HCT116 (cell line): ENCODE measurements at regions not wholly inside any gene's neighbourhood (a gene's known extent, or its start where the extent isn't known, plus 50 kb on each side); places are given as distances from the start of the nearest gene placed in this dataset.

Source experiments
- ATAC-seq: fragments of 200-7000 bp; cut with Tn5 transposase; 2 replicates; pipeline ENCODE4 v1.9.1; 2020; ENCODE audit warnings: mild to moderate bottlenecking, moderate library complexity
- BruUV-seq: library from RNA; stranded (reverse); fragments of 400-500 nt; replicated peaks from 2 replicates; lab custom pipeline; 2021; lab: Mats Ljungman, UMichigan
- CTCF ChIA-PET: fragments of 300-600 bp; sonication (Branson Sonifier 250); formaldehyde crosslinking; loops from one replicate; lab custom pipeline; 2021; ENCODE audit warnings: antibody characterized with exemption; lab: Charles Lee
- POLR2A ChIA-PET: fragments of 300-600, 350-600 bp; sonication (Branson Sonifier 250); formaldehyde crosslinking; loops from one replicate; lab custom pipeline; 2021; ENCODE audit warnings: antibody characterized with exemption; lab: Charles Lee
- RAD21 ChIA-PET, 2 experiments: fragments of 300-600 bp; sonication (Branson Sonifier 250); formaldehyde crosslinking; loops; one replicate each; lab custom pipeline; 2023; ENCODE audit warnings: low total read pairs in 2 of 2; ENCODE audit not compliant: uncharacterized antibody in 2 of 2, unreplicated experiment in 2 of 2, low non-redundant PET in 1 of 2; lab: Charles Lee
- DNase-seq: peaks from one replicate; pipeline ENCODE4 v3.0.0-alpha.2; 2010; ENCODE audit warnings: low read depth, low spot score
- H2AFZ ChIP-seq: fragments of 200-600 bp; shearing (Covaris generic), sonication (generic); 2 replicates; pipeline ENCODE4 v1.6.1; 2017; ENCODE audit warnings: low read depth, mixed run types, mixed read lengths, antibody characterized with exemption, low read length; ENCODE audit not compliant: poor library complexity, severe bottlenecking
- H3K27ac ChIP-seq: 2 replicates; pipeline ENCODE4 v1.5.1; 2012; ENCODE audit warnings: low read depth, low read length
- H3K27me3 ChIP-seq: fragments of 200-600 bp; sonication (generic); 2 replicates; pipeline ENCODE4 v1.6.1; 2016; ENCODE audit warnings: mixed run types, low read length, mixed read lengths; ENCODE audit not compliant: insufficient read depth
- H3K36me3 ChIP-seq, 2 experiments: fragments of 200-500 bp in 1 of 2; fragments of 200-600 bp in 1 of 2; sonication (Bioruptor generic) in 1 of 2; sonication (generic) in 1 of 2; 2 replicates each; pipeline versions ENCODE4 v1.5.1 to v1.6.1; 2014 to 2016; ENCODE audit warnings: low read length in 2 of 2, inconsistent platforms in 1 of 2, mixed read lengths in 1 of 2, mixed run types in 1 of 2; ENCODE audit not compliant: insufficient read depth in 2 of 2, control insufficient read depth in 1 of 2
- H3K4me1 ChIP-seq, 2 experiments: fragments of 200-600 bp in 1 of 2; sonication (generic) in 1 of 2; 2 replicates each; pipeline versions ENCODE4 v1.5.1 to v1.6.1; 2012 to 2017; ENCODE audit warnings: low read length in 2 of 2, inconsistent platforms in 1 of 2, mild to moderate bottlenecking in 1 of 2, mixed read lengths in 1 of 2, mixed run types in 1 of 2, moderate library complexity in 1 of 2; ENCODE audit not compliant: insufficient read depth in 2 of 2, control insufficient read depth in 1 of 2
- H3K4me2 ChIP-seq: fragments of 200-600 bp; sonication (generic); 2 replicates; pipeline ENCODE4 v1.6.1; 2017; ENCODE audit warnings: mixed run types, low read length, mixed read lengths
- H3K4me3 ChIP-seq, 2 experiments: fragments of 200-600 bp in 1 of 2; sonication (generic) in 1 of 2; replicated peaks in 1 of 2; 2 replicates each; pipeline ENCODE4 v1.5.1; 2011 to 2016; ENCODE audit warnings: low read length in 2 of 2, control low read depth in 1 of 2, low read depth in 1 of 2, mild to moderate bottlenecking in 1 of 2, mixed read lengths in 1 of 2, mixed run types in 1 of 2
- H3K79me2 ChIP-seq: fragments of 200-600 bp; sonication (generic); 2 replicates; pipeline ENCODE4 v1.6.1; 2017; ENCODE audit warnings: mild to moderate bottlenecking, mixed run types, low read length, moderate library complexity, mixed read lengths; ENCODE audit not compliant: insufficient read depth
- H3K9ac ChIP-seq: fragments of 200-600 bp; sonication (generic); 2 replicates; pipeline ENCODE4 v1.6.1; 2016; ENCODE audit warnings: low read length, mixed read lengths
- H3K9me2 ChIP-seq: fragments of 200-600 bp; sonication (generic), shearing (Covaris generic); 2 replicates; pipeline ENCODE4 v1.6.1; 2017; ENCODE audit warnings: mixed run types, mild to moderate bottlenecking, moderate library complexity; ENCODE audit not compliant: insufficient read depth
- H3K9me3 ChIP-seq, 2 experiments: fragments of 200-500 bp in 1 of 2; fragments of 200-600 bp in 1 of 2; sonication (Bioruptor generic) in 1 of 2; sonication (generic) in 1 of 2; 2 replicates each; pipeline ENCODE4 v1.6.1; 2014 to 2017; ENCODE audit warnings: low read length in 2 of 2, mixed read lengths in 2 of 2, inconsistent platforms in 1 of 2, low read depth in 1 of 2, mild to moderate bottlenecking in 1 of 2, mixed run types in 1 of 2, moderate library complexity in 1 of 2; ENCODE audit not compliant: control insufficient read depth in 1 of 2, insufficient read depth in 1 of 2
- H4K20me1 ChIP-seq: fragments of 200-600 bp; sonication (generic), shearing (Covaris generic); 2 replicates; pipeline ENCODE4 v1.6.1; 2017; ENCODE audit warnings: mixed run types, mild to moderate bottlenecking, moderate library complexity; ENCODE audit not compliant: insufficient read depth
- CBX3 ChIP-seq: IDR thresholded peaks from 2 replicates; pipeline ENCODE4 v1.6.1; 2012; ENCODE audit warnings: low read depth
- CEBPB ChIP-seq: IDR thresholded peaks from 2 replicates; pipeline ENCODE4 v1.6.1; 2012; ENCODE audit warnings: low read depth
- EGR1 ChIP-seq: IDR thresholded peaks from 2 replicates; pipeline ENCODE4 v1.6.1; 2012; ENCODE audit warnings: low read depth
- ELF1 ChIP-seq: IDR thresholded peaks from 2 replicates; pipeline ENCODE4 v1.6.1; 2012; ENCODE audit warnings: low read depth, borderline replicate concordance
- EZH2 ChIP-seq: fragments of 200-600 bp; sonication (generic); IDR thresholded peaks from 2 replicates; pipeline ENCODE4 v1.6.1; 2017; ENCODE audit warnings: antibody characterized with exemption, mixed run types
- EZH2phosphoT487 ChIP-seq: fragments of 200-600 bp; IDR thresholded peaks from 2 replicates; pipeline ENCODE4 v1.6.1; 2018; ENCODE audit warnings: antibody characterized with exemption, borderline replicate concordance
- FOSL1 ChIP-seq: IDR thresholded peaks from 2 replicates; pipeline ENCODE4 v1.6.1; 2012; ENCODE audit warnings: low read depth
- JUND ChIP-seq: IDR thresholded peaks from 2 replicates; pipeline ENCODE4 v1.6.1; 2012
- POLR2A ChIP-seq: IDR thresholded peaks from 2 replicates; pipeline ENCODE4 v1.7.0; 2011; ENCODE audit warnings: borderline replicate concordance; ENCODE audit not compliant: insufficient read depth, insufficient read length; ENCODE audit errors: extremely low read depth
- RAD21 ChIP-seq: IDR thresholded peaks from 2 replicates; pipeline ENCODE4 v1.6.1; 2012; ENCODE audit warnings: low read depth, mild to moderate bottlenecking
- REST ChIP-seq: IDR thresholded peaks from 2 replicates; pipeline ENCODE4 v1.6.1; 2012; ENCODE audit warnings: low read depth
- SP1 ChIP-seq: IDR thresholded peaks from 2 replicates; pipeline ENCODE4 v1.6.1; 2012; ENCODE audit warnings: low read depth
- SRF ChIP-seq: IDR thresholded peaks from 2 replicates; pipeline ENCODE4 v1.6.1; 2012; ENCODE audit warnings: low read depth
- TCF7L2 ChIP-seq: IDR thresholded peaks from 2 replicates; pipeline ENCODE4 v1.7.0; 2011; ENCODE audit warnings: borderline replicate concordance, inconsistent platforms; ENCODE audit not compliant: insufficient read depth, insufficient read length; ENCODE audit errors: extremely low read depth
- YY1 ChIP-seq: IDR thresholded peaks from 2 replicates; pipeline ENCODE4 v1.6.1; 2011; ENCODE audit warnings: low read length, low read depth, moderate library complexity, mild to moderate bottlenecking; ENCODE audit not compliant: insufficient replicate concordance; ENCODE audit errors: extremely low read depth
- ZBTB33 ChIP-seq: IDR thresholded peaks from 2 replicates; pipeline ENCODE4 v1.6.1; 2011; ENCODE audit warnings: mild to moderate bottlenecking, low read length, moderate library complexity; ENCODE audit not compliant: insufficient replicate concordance; ENCODE audit errors: extremely low read depth
- ZFX ChIP-seq: fragments of 450-650 bp; IDR thresholded peaks from 2 replicates; pipeline ENCODE4 v1.6.1; 2017
- ZNF274 ChIP-seq: fragments of 200-500 bp; sonication (Bioruptor generic); IDR thresholded peaks from 2 replicates; pipeline ENCODE4 v1.6.1; 2014; ENCODE audit warnings: mild to moderate bottlenecking, low read depth, low read length, inconsistent platforms
- intact Hi-C: fragments of 100-400 bp; cut with micrococcal nuclease; formaldehyde crosslinking; loops from 2 replicates; pipeline ENCODE4 v1.10.0; 2022
- TF ChIP-seq, protein P1 (sequence below), 3 experiments: fragments of 200-600 bp in 1 of 3; sonication (generic) in 1 of 3; IDR thresholded peaks in 2 of 3; conservative IDR thresholded peaks in 1 of 3; 2 replicates each; pipeline ENCODE4 v1.5.1; 2012 to 2017; ENCODE audit warnings: low read depth in 2 of 3, low read length in 2 of 3, antibody characterized with exemption in 1 of 3, borderline replicate concordance in 1 of 3, control low read depth in 1 of 3, mild to moderate bottlenecking in 1 of 3, mixed read lengths in 1 of 3, mixed run types in 1 of 3, moderate library complexity in 1 of 3; ENCODE audit not compliant: insufficient read depth in 1 of 3

DNA sequence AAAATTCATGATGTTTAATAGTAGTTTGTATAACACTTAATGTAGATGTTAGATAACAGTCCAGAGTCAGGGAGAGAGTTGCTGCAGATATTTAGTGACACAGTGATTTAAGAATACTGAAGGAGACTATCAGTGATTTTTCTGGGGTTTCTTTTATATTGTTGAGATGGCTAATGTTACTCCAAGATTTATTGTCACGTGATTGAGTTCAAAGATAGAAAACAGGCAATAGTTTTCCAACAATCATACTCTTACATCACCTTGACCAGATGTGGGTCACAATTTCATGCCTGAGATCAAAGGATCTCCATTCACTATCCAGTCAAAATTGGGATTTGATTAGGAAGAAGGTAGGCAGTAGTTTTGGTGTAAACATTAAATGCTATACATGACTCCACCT, 580.0 kb upstream of the ARRDC3 start:
- Histone ChIP-seq H2AFZ (no peak overlapping the region), H3K9ac (no peak overlapping the region), H3K79me2 (no peaks in the 10 kb centered on the region), H3K4me1 (no peaks in the 10 kb centered on the region), H3K27ac (no peak overlapping the region), H3K9me2 (no peaks in the 10 kb centered on the region), H3K4me2 (no peak overlapping the region), H3K27me3 (no peaks in the 10 kb centered on the region), H3K9me3 (no peaks in the 10 kb centered on the region), H4K20me1 (no peaks in the 10 kb centered on the region), H3K4me3 (no peak overlapping the region), H3K36me3 (no peaks in the 10 kb centered on the region)
- ChIA-PET CTCF (no interaction called here), RAD21 (no interaction called here), POLR2A (no interaction called here)
- no TSS peak for BruUV-seq
- intact Hi-C loops, result no loop called here
- ATAC-seq (no peak), DNase-seq (no peak)
- TF ChIP-seq YY1, result no peak
- no peak for TF ChIP-seq JUND
- TF ChIP-seq SRF, result no peak
- TF ChIP-seq ZNF274, result no peak
- no peak for TF ChIP-seq TCF7L2
- TF ChIP-seq, protein P1, sequence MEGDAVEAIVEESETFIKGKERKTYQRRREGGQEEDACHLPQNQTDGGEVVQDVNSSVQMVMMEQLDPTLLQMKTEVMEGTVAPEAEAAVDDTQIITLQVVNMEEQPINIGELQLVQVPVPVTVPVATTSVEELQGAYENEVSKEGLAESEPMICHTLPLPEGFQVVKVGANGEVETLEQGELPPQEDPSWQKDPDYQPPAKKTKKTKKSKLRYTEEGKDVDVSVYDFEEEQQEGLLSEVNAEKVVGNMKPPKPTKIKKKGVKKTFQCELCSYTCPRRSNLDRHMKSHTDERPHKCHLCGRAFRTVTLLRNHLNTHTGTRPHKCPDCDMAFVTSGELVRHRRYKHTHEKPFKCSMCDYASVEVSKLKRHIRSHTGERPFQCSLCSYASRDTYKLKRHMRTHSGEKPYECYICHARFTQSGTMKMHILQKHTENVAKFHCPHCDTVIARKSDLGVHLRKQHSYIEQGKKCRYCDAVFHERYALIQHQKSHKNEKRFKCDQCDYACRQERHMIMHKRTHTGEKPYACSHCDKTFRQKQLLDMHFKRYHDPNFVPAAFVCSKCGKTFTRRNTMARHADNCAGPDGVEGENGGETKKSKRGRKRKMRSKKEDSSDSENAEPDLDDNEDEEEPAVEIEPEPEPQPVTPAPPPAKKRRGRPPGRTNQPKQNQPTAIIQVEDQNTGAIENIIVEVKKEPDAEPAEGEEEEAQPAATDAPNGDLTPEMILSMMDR (IDR thresholded peaks at IDR 0.05 in 2 of 3, conservative IDR thresholded peaks at IDR 0.05 in 1 of 3; ENCODE audit: borderline replicate concordance in 1 of 3, insufficient read depth in 1 of 3, low read depth in 2 of 3, low read length in 2 of 3), result no peak
- no peak for TF ChIP-seq ZBTB33
- no peak for TF ChIP-seq ZFX
- no peak for TF ChIP-seq SP1
- no peak for TF ChIP-seq POLR2A
- TF ChIP-seq EGR1, result no peak
- TF ChIP-seq FOSL1, result no peak
- no peak for TF ChIP-seq CBX3
- TF ChIP-seq CEBPB, result no peak
- TF ChIP-seq RAD21, result no peak
- no peak for TF ChIP-seq REST
- no peak for TF ChIP-seq EZH2phosphoT487
- TF ChIP-seq ELF1, result no peak
- no peak for TF ChIP-seq EZH2
